ENCODE measurements at regions not wholly inside any gene's neighbourhood (a gene's known extent, or its start where the extent isn't known, plus 50 kb on each side); places are given as distances from the start of the nearest gene placed in this dataset.

GRCh38 chr6:23195487-23195886 lies 626.1 kb downstream of the HDGFL1 start:
- intact Hi-C loops (cut with micrococcal nuclease) = no loop called here
- Histone ChIP-seq H3K27me3 (ENCODE audit: low read depth) (no peaks in the 10 kb centered on the region), H3K27ac (replicated peaks) (no peak overlapping the region), H3K36me3 (no peaks in the 10 kb centered on the region), H3K4me1 (no peaks in the 10 kb centered on the region), H3K4me3 (no peak overlapping the region), H3K9me3 (replicated peaks) (no peaks in the 10 kb centered on the region)
- TF ChIP-seq CTCF (IDR thresholded peaks at IDR 0.05; ENCODE audit: borderline replicate concordance) = no peak
- no peak for DNase-seq

- intact Hi-C loops (cut with micrococcal nuclease) = no loop called here
- no peaks in the 10 kb centered on the region for H3K27me3 ChIP-seq (ENCODE audit: low read depth)
- H3K36me3 ChIP-seq = no peaks in the 10 kb centered on the region
- H3K4me3 ChIP-seq = no peak overlapping the region
- TF ChIP-seq CTCF (IDR thresholded peaks at IDR 0.05; ENCODE audit: borderline replicate concordance) = no peak
- no peaks in the 10 kb centered on the region for H3K9me3 ChIP-seq (replicated peaks)
- DNase-seq = no peak
- H3K27ac ChIP-seq (replicated peaks) = no peak overlapping the region
- no peaks in the 10 kb centered on the region for H3K4me1 ChIP-seq
Measured at GRCh38 chr6:23199541-23199940, 630.2 kb downstream of the HDGFL1 start.

DNA sequence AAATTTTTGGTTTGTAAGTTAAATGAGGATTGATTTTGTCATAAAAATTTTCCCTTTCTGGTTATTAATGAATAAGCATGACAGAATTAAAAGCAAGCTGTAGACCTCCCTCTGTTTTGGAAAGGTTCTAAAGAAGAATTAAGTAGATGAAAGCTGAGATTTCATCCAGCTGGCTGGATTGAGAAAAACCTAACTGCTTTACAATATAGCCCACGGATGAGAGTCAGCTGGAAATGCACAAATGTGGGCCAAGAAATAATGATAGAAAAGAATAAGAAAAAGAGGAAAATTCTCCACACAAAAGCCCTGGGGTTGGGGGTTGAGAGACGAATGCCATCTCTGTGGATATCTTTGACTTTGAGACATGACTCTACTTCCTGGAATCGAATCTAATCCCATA lies 631.6 kb downstream of the HDGFL1 start:
- peaks cover 1% of the 10 kb centered on the region for H3K9me3 ChIP-seq (replicated peaks)
- no peaks in the 10 kb centered on the region for H3K27me3 ChIP-seq (ENCODE audit: low read depth)
- intact Hi-C loops (cut with micrococcal nuclease) = no loop called here
- H3K4me1 ChIP-seq = no peaks in the 10 kb centered on the region
- H3K27ac ChIP-seq (replicated peaks) = no peak overlapping the region
- no peak for TF ChIP-seq CTCF (IDR thresholded peaks at IDR 0.05; ENCODE audit: borderline replicate concordance)
- no peak overlapping the region for H3K4me3 ChIP-seq
- no peak for DNase-seq
- no peaks in the 10 kb centered on the region for H3K36me3 ChIP-seq

DNA sequence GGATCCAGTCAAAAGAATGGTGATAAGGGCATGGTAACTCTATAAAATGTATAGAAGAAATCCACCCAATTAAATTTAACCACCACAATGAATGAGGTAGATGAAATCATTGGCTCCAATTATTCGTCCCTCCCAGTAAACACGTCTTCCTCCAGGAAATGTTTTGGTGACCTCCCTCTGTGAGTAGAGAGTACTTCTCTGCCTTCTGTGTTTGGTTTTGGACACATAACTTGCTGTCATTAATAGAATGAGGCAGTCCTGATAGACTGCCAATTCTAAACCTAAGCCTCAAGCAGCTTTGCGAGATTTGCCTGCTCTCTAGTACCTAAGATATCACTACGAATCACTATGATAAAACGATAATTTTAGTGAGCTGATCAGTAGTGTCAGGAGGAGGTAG lies 632.8 kb downstream of the HDGFL1 start:
- Histone ChIP-seq H3K27me3 (ENCODE audit: low read depth) (no peaks in the 10 kb centered on the region), H3K4me3 (no peak overlapping the region), H3K4me1 (no peaks in the 10 kb centered on the region), H3K36me3 (no peaks in the 10 kb centered on the region), H3K9me3 (replicated peaks) (peaks cover 14% of the 10 kb centered on the region), H3K27ac (replicated peaks) (no peak overlapping the region)
- TF ChIP-seq CTCF (IDR thresholded peaks at IDR 0.05; ENCODE audit: borderline replicate concordance) = no peak
- intact Hi-C loops (cut with micrococcal nuclease) = no loop called here
- no peak for DNase-seq

GRCh38 chr6:23212398-23212797 lies 643.0 kb downstream of the HDGFL1 start:
- no peak for DNase-seq
- H3K9me3 ChIP-seq (replicated peaks) = peaks cover 33% of the 10 kb centered on the region
- H3K4me1 ChIP-seq = no peaks in the 10 kb centered on the region
- no peak overlapping the region for H3K4me3 ChIP-seq
- intact Hi-C loops (cut with micrococcal nuclease) = no loop called here
- no peaks in the 10 kb centered on the region for H3K27me3 ChIP-seq (ENCODE audit: low read depth)
- no peaks in the 10 kb centered on the region for H3K36me3 ChIP-seq
- no peak for TF ChIP-seq CTCF (IDR thresholded peaks at IDR 0.05; ENCODE audit: borderline replicate concordance)
- no peak overlapping the region for H3K27ac ChIP-seq (replicated peaks)

DNA sequence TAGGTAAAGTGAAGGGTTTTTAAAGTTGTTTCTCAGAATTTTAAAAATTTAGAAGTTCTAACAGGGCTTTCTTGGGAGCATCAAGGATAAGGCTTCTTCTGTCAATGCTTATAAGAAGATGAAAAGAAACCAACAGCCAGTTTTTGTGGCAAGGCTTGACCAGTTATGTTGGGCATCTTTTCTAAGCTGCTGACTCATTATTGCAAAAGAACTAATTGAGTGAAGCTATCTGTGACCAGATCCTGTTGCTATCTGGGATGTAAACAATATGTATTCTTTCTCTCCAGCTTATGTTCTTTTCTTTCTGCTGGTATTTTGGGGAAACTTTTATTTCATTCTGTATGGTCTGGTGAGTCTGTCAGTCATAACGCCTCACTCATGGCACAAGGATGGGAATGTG lies 643.8 kb downstream of the HDGFL1 start:
- no peaks in the 10 kb centered on the region for H3K36me3 ChIP-seq
- no peak for DNase-seq
- no peak overlapping the region for H3K4me3 ChIP-seq
- peaks cover 25% of the 10 kb centered on the region for H3K9me3 ChIP-seq (replicated peaks)
- no peak for TF ChIP-seq CTCF (IDR thresholded peaks at IDR 0.05; ENCODE audit: borderline replicate concordance)
- H3K27ac ChIP-seq (replicated peaks) = no peak overlapping the region
- no peaks in the 10 kb centered on the region for H3K27me3 ChIP-seq (ENCODE audit: low read depth)
- no peaks in the 10 kb centered on the region for H3K4me1 ChIP-seq
- intact Hi-C loops (cut with micrococcal nuclease) = no loop called here

Measured in left ventricle myocardium inferior (tissue), 1 donor.